Sigmoid colon (tissue), 3 donors: ENCODE measurements at regions not wholly inside any gene's neighbourhood (a gene's known extent, or its start where the extent isn't known, plus 50 kb on each side); places are given as distances from the start of the nearest gene placed in this dataset.

ENCODE experiments used
- CTCF ChIP-seq, 4 experiments: fragments of 450-650 bp in 3 of 4; fragments of 200-600 bp in 1 of 4; IDR thresholded peaks; one replicate each; pipeline ENCODE4 v1.5.1; 2016 to 2019; ENCODE audit warnings: antibody characterized with exemption in 4 of 4, mild to moderate bottlenecking in 3 of 4, moderate library complexity in 2 of 4
- POLR2A ChIP-seq, 2 donors: fragments of 450-650 bp; IDR thresholded peaks; one replicate each; pipeline ENCODE4 v1.6.1; 2016; ENCODE audit warnings: antibody characterized with exemption in 2 of 2, mild to moderate bottlenecking in 2 of 2, moderate library complexity in 2 of 2

- TF ChIP-seq CTCF (IDR thresholded peaks at IDR 0.05) (no peak), POLR2A (IDR thresholded peaks at IDR 0.05) (no peak)
These were observed 51.1 kb upstream of the DAPK1 start for GRCh38 chr9:87446527-87446926.
